Thoracic aorta (tissue), 2 donors: ENCODE measurements at regions not wholly inside any gene's neighbourhood (a gene's known extent, or its start where the extent isn't known, plus 50 kb on each side); places are given as distances from the start of the nearest gene placed in this dataset.

ENCODE experiments used
- ATAC-seq: fragments of 150-250 bp; one replicate; pipeline ENCODE4 v1.8.0; 2017; ENCODE audit warnings: low read depth; ENCODE audit not compliant: insufficient number of reproducible peaks, low FRiP score
- DNase-seq: peaks from one replicate; pipeline ENCODE4 v3.0.0-alpha.2; 2020; ENCODE audit warnings: low spot score
- H3K27ac ChIP-seq, 2 donors: fragments of 200-600 bp; sonication (generic); 1 replicate in 1 of 2; 2 replicates in 1 of 2; pipeline ENCODE4 v1.5.1; 2016; ENCODE audit warnings: mild to moderate bottlenecking in 2 of 2, moderate library complexity in 2 of 2
- H3K27me3 ChIP-seq: fragments of 200-600 bp; sonication (generic); replicated peaks from 2 replicates; pipeline ENCODE4 v1.6.0; 2016; ENCODE audit warnings: mild to moderate bottlenecking; ENCODE audit not compliant: insufficient read depth
- H3K36me3 ChIP-seq: fragments of 200-600 bp; sonication (generic); one replicate; pipeline ENCODE4 v1.5.1; 2016
- H3K4me1 ChIP-seq, 2 donors: fragments of 200-600 bp; sonication (generic); 1 replicate in 1 of 2; 2 replicates in 1 of 2; pipeline versions ENCODE4 v1.5.1 to v1.6.0; 2016; ENCODE audit warnings: low read depth in 2 of 2, mild to moderate bottlenecking in 1 of 2; ENCODE audit not compliant: control insufficient read depth in 1 of 2
- H3K4me3 ChIP-seq: fragments of 200-600 bp; sonication (generic); 2 replicates; pipeline ENCODE4 v1.5.1; 2016; ENCODE audit warnings: mild to moderate bottlenecking
- H3K9me3 ChIP-seq: fragments of 200-600 bp; sonication (generic); 2 replicates; pipeline ENCODE4 v1.5.1; 2016
- TF ChIP-seq, protein P1 (sequence below): fragments of 200-600 bp; sonication (generic); IDR thresholded peaks from one replicate; pipeline ENCODE4 v1.5.1; 2019; ENCODE audit warnings: antibody characterized with exemption

DNA sequence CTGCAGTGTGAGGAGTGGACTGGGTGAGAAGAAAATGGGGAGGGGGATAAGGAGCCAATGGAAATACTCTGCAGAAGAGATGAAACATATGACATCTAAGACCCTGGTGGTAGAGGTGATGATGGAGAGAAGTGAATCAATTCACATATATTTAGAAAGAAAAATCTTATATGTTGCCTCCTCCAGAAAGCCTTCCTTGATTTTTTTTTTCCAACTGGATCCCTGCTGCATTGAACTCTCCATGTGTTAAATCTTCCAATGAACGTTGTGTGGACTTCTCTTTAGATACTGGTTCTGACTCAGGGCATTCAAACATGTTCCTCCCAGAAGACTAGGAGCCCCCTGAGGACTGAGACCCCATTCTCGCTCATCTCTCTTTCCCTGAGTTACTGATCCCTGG, 348.3 kb downstream of the TSHZ3 start:
- no peaks in the 10 kb centered on the region for H3K27me3 ChIP-seq
- TF ChIP-seq, protein P1, sequence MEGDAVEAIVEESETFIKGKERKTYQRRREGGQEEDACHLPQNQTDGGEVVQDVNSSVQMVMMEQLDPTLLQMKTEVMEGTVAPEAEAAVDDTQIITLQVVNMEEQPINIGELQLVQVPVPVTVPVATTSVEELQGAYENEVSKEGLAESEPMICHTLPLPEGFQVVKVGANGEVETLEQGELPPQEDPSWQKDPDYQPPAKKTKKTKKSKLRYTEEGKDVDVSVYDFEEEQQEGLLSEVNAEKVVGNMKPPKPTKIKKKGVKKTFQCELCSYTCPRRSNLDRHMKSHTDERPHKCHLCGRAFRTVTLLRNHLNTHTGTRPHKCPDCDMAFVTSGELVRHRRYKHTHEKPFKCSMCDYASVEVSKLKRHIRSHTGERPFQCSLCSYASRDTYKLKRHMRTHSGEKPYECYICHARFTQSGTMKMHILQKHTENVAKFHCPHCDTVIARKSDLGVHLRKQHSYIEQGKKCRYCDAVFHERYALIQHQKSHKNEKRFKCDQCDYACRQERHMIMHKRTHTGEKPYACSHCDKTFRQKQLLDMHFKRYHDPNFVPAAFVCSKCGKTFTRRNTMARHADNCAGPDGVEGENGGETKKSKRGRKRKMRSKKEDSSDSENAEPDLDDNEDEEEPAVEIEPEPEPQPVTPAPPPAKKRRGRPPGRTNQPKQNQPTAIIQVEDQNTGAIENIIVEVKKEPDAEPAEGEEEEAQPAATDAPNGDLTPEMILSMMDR, result no peak
- H3K9me3 ChIP-seq, result no peaks in the 10 kb centered on the region
- H3K27ac ChIP-seq, result no peak overlapping the region
- H3K4me1 ChIP-seq, result no peaks in the 10 kb centered on the region
- DNase-seq, result no peak
- no peak for ATAC-seq
- H3K36me3 ChIP-seq, result no peaks in the 10 kb centered on the region
- no peak overlapping the region for H3K4me3 ChIP-seq

GRCh38 chr19:30999726-31000125, 349.5 kb downstream of the TSHZ3 start:
- Histone ChIP-seq H3K4me3 (no peak overlapping the region), H3K4me1 (no peaks in the 10 kb centered on the region), H3K27me3 (no peaks in the 10 kb centered on the region), H3K27ac (no peak overlapping the region), H3K36me3 (no peaks in the 10 kb centered on the region), H3K9me3 (no peaks in the 10 kb centered on the region)
- DNase-seq (no peak), ATAC-seq (no peak)
- TF ChIP-seq, protein P1, result no peak

GRCh38 chr19:30997222-30997621, 352.0 kb downstream of the TSHZ3 start:
- TF ChIP-seq, protein P1, result no peak
- ATAC-seq (no peak), DNase-seq (no peak)

GRCh38 chr19:30978639-30979038, 370.6 kb downstream of the TSHZ3 start:
- DNase-seq, result no peak
- Histone ChIP-seq H3K4me1 (no peaks in the 10 kb centered on the region), H3K27ac (no peak overlapping the region), H3K27me3 (no peaks in the 10 kb centered on the region), H3K36me3 (no peaks in the 10 kb centered on the region), H3K4me3 (no peak overlapping the region), H3K9me3 (peaks cover 6% of the 10 kb centered on the region)
- ATAC-seq, result no peak
- TF ChIP-seq, protein P1, result no peak

More at GRCh38 chr19:30997222-30997621, 352.0 kb downstream of the TSHZ3 start:
- H3K9me3 ChIP-seq, result no peaks in the 10 kb centered on the region
- H3K27me3 ChIP-seq, result no peaks in the 10 kb centered on the region
- no peaks in the 10 kb centered on the region for H3K4me1 ChIP-seq
- no peak overlapping the region for H3K4me3 ChIP-seq
- H3K27ac ChIP-seq, result no peak overlapping the region
- H3K36me3 ChIP-seq, result no peaks in the 10 kb centered on the region

DNA sequence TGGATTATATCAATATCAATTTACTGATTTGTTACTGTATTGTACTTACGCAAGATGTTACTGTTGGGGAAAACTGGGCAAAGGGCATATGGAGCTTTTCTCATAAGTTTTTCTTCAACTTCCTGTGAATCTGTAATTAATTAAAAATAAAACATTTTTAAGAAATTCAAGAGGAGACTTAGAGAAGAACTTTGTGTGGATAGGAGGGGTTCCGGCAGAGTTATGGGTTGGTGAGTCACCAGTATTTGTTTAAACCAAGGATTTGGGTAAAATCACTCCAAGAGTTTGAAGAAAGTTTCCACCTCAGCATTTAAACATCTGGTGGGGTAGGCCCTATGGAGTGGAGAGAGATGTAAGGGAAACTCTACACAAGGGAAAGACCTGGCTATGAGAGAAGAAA, 379.6 kb downstream of the TSHZ3 start:
- Histone ChIP-seq H3K9me3 (no peaks in the 10 kb centered on the region), H3K27me3 (no peaks in the 10 kb centered on the region), H3K4me1 (no peaks in the 10 kb centered on the region), H3K4me3 (no peak overlapping the region), H3K36me3 (no peaks in the 10 kb centered on the region), H3K27ac (no peak overlapping the region)
- DNase-seq (no peak), ATAC-seq (no peak)
- TF ChIP-seq, protein P1, result no peak
